Endothelial cell (in vitro differentiated cells): ENCODE measurements at regions not wholly inside any gene's neighbourhood (a gene's known extent, or its start where the extent isn't known, plus 50 kb on each side); places are given as distances from the start of the nearest gene placed in this dataset.

Source experiments
- DNase-seq: peaks from one replicate; pipeline ENCODE4 v3.0.0; 2021; ENCODE audit warnings: low spot score
- H3K27ac Mint-ChIP-seq: one replicate; pipeline ENCODE4 v1.8.0; 2021; ENCODE audit warnings: mixed read lengths, inconsistent platforms; ENCODE audit not compliant: unreplicated experiment
- H3K27me3 Mint-ChIP-seq: one replicate; pipeline ENCODE4 v1.8.0; 2021; ENCODE audit warnings: mild to moderate bottlenecking, moderate library complexity, mixed read lengths, inconsistent platforms; ENCODE audit not compliant: unreplicated experiment
- H3K36me3 Mint-ChIP-seq: one replicate; pipeline ENCODE4 v1.8.0; 2021; ENCODE audit warnings: mild to moderate bottlenecking, low read depth, mixed read lengths, inconsistent platforms; ENCODE audit not compliant: unreplicated experiment
- H3K4me1 Mint-ChIP-seq: one replicate; pipeline ENCODE4 v1.8.0; 2021; ENCODE audit warnings: mild to moderate bottlenecking, mixed read lengths, inconsistent platforms; ENCODE audit not compliant: unreplicated experiment
- H3K4me3 Mint-ChIP-seq: one replicate; pipeline ENCODE4 v1.8.0; 2021; ENCODE audit warnings: mild to moderate bottlenecking, mixed read lengths, inconsistent platforms; ENCODE audit not compliant: unreplicated experiment
- H3K9me3 Mint-ChIP-seq: one replicate; pipeline ENCODE4 v1.8.0; 2021; ENCODE audit warnings: mixed read lengths, inconsistent platforms; ENCODE audit not compliant: unreplicated experiment
- TF ChIP-seq, protein P1 (sequence below): fragments of 200-600 bp; sonication (generic); IDR thresholded peaks from one replicate; pipeline ENCODE4 v1.5.0; 2021; ENCODE audit warnings: antibody characterized with exemption; ENCODE audit not compliant: unreplicated experiment

DNA sequence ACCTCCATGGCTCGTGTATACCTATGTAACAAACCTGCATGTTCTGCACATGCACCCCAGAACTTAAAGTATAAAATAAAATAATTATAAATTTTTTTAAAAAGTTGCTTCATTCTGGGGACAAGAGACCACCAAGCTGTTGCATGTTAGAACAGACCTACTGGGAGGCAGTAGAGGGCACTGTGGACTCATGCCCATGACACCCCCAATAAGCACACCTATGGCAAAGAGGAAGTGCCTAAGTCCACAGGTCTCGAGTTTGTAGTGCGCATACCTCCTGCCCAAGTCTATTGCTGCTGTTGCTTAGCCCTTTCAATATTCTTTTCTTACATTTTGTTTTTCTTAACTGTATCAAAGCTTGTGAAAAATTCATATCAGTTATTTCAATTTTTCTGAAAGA is 267.9 kb upstream of the THBS1 start:
- no peak overlapping the region for H3K4me3 Mint-ChIP-seq
- H3K27me3 Mint-ChIP-seq = no peaks in the 10 kb centered on the region
- DNase-seq = no peak
- no peaks in the 10 kb centered on the region for H3K9me3 Mint-ChIP-seq
- no peak overlapping the region for H3K27ac Mint-ChIP-seq
- H3K36me3 Mint-ChIP-seq = no peaks in the 10 kb centered on the region
- H3K4me1 Mint-ChIP-seq = no peaks in the 10 kb centered on the region
- TF ChIP-seq, protein P1, sequence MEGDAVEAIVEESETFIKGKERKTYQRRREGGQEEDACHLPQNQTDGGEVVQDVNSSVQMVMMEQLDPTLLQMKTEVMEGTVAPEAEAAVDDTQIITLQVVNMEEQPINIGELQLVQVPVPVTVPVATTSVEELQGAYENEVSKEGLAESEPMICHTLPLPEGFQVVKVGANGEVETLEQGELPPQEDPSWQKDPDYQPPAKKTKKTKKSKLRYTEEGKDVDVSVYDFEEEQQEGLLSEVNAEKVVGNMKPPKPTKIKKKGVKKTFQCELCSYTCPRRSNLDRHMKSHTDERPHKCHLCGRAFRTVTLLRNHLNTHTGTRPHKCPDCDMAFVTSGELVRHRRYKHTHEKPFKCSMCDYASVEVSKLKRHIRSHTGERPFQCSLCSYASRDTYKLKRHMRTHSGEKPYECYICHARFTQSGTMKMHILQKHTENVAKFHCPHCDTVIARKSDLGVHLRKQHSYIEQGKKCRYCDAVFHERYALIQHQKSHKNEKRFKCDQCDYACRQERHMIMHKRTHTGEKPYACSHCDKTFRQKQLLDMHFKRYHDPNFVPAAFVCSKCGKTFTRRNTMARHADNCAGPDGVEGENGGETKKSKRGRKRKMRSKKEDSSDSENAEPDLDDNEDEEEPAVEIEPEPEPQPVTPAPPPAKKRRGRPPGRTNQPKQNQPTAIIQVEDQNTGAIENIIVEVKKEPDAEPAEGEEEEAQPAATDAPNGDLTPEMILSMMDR = no peak

DNA sequence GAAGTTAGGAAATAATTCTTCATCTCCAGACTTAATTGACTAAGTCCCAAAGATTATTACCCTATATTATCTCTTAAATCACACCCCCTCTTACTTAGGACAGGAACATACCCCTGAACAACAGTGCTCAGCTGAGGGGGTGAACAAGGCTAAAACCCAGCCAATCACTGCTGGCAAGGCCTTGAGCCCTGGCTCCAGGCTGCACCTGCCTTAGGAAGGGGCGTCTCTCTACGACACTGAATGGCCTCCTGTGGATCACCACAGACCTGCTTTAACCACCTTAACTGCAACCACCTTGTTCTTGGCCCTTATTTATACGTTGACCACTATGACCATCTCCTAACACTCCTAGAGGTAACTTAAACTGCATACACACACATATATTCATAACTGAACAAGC is 267.4 kb upstream of the THBS1 start:
- Mint-ChIP-seq H3K27ac (no peak overlapping the region), H3K4me1 (no peaks in the 10 kb centered on the region), H3K36me3 (no peaks in the 10 kb centered on the region), H3K4me3 (no peak overlapping the region), H3K9me3 (no peaks in the 10 kb centered on the region), H3K27me3 (no peaks in the 10 kb centered on the region)
- no peak for DNase-seq
- TF ChIP-seq, protein P1 = no peak

DNA sequence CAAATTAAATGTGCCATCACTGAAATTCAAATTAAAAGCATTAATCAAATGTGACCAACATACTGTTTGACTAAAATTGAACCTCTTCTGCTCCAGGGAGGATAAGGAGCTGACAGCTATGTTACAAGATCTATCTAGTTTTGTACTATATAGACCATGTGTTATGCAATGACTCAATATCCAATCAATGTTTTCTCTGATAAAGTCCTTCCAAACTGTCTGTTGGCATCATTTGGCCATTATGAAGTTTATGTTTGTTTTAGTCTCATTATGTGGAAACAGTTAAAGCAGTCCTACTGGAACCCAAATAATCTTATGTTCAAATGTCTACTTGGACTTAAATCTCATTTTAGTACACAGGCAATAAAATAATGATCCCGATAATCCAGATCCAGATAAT is 267.0 kb upstream of the THBS1 start:
- Mint-ChIP-seq H3K27me3 (no peaks in the 10 kb centered on the region), H3K4me1 (no peaks in the 10 kb centered on the region), H3K27ac (no peak overlapping the region), H3K9me3 (no peaks in the 10 kb centered on the region), H3K4me3 (no peak overlapping the region), H3K36me3 (no peaks in the 10 kb centered on the region)
- TF ChIP-seq, protein P1 = no peak
- DNase-seq = no peak

GRCh38 chr15:39315206-39315850 is 265.6 kb upstream of the THBS1 start:
- Mint-ChIP-seq H3K9me3 (no peaks in the 10 kb centered on the region), H3K4me3 (no peak overlapping the region), H3K27ac (no peak overlapping the region), H3K27me3 (peaks cover 1% of the 10 kb centered on the region), H3K4me1 (no peaks in the 10 kb centered on the region), H3K36me3 (no peaks in the 10 kb centered on the region)
- TF ChIP-seq, protein P1 = no peak
- DNase-seq = no peak

DNA sequence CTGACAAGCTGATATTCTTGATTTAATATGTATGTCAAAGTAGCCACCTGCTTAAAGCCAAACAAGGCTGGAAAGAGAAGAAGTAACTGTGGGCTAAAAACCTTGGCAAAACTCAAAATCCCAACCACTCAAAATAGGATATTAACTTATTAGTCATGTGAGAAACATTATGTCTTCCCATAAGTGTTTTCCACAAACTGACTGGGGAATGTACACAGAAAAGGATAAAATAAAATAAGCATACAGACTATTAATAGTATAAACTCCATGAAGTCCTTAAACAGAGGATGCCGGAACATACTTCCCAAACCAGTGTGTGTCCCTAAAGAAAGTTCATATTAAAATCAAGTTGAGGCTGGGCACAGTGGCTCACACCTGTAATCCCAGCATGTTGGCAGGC is 263.7 kb upstream of the THBS1 start:
- no peaks in the 10 kb centered on the region for H3K4me1 Mint-ChIP-seq
- TF ChIP-seq, protein P1 = no peak
- DNase-seq = no peak
- no peaks in the 10 kb centered on the region for H3K9me3 Mint-ChIP-seq
- H3K4me3 Mint-ChIP-seq = no peak overlapping the region
- H3K27ac Mint-ChIP-seq = no peak overlapping the region
- peaks cover 1% of the 10 kb centered on the region for H3K27me3 Mint-ChIP-seq
- H3K36me3 Mint-ChIP-seq = no peaks in the 10 kb centered on the region
